ENCODE measurements at regions not wholly inside any gene's neighbourhood (a gene's known extent, or its start where the extent isn't known, plus 50 kb on each side); places are given as distances from the start of the nearest gene placed in this dataset.

- DNase-seq, result no peak
Observed at GRCh38 chr4:63618883-63619718, 790.1 kb downstream of the TECRL start.

- DNase-seq, result no peak
Observed at GRCh38 chr4:63607169-63607872, 801.9 kb downstream of the TECRL start.

GRCh38 chr4:63589796-63590195, 819.5 kb downstream of the TECRL start:
- DNase-seq, result no peak

- DNase-seq, result no peak
Observed at GRCh38 chr4:63583561-63583960, 825.7 kb downstream of the TECRL start.

- no peak for DNase-seq
Observed at GRCh38 chr4:63583007-63583406, 826.2 kb downstream of the TECRL start.

- no peak for DNase-seq
Observed at GRCh38 chr4:63580796-63581475, 828.3 kb downstream of the TECRL start.

GRCh38 chr4:63578383-63578782, 830.9 kb downstream of the TECRL start:
- DNase-seq, result no peak

- DNase-seq, result no peak
Observed at GRCh38 chr4:63566658-63567057, 842.6 kb downstream of the TECRL start.

GRCh38 chr4:63563288-63564014, 845.8 kb downstream of the TECRL start:
- DNase-seq, result no peak

- no peak for DNase-seq
Observed at GRCh38 chr4:63558709-63559108, 850.5 kb downstream of the TECRL start.

GRCh38 chr4:63556332-63556731, 852.9 kb downstream of the TECRL start:
- DNase-seq, result no peak

GRCh38 chr4:63553123-63553522, 856.1 kb downstream of the TECRL start:
- no peak for DNase-seq

GRCh38 chr4:63541828-63542227, 867.4 kb downstream of the TECRL start:
- DNase-seq, result no peak

- DNase-seq, result no peak
Observed at GRCh38 chr4:63529581-63530337, 879.5 kb downstream of the TECRL start.

- no peak for DNase-seq
Observed at GRCh38 chr4:63528256-63528991, 880.8 kb downstream of the TECRL start.

- DNase-seq, result no peak
Observed at GRCh38 chr4:63526251-63526650, 883.0 kb downstream of the TECRL start.

GRCh38 chr4:63524764-63525163, 884.5 kb downstream of the TECRL start:
- no peak for DNase-seq

GRCh38 chr4:63505714-63506460, 903.4 kb downstream of the TECRL start:
- no peak for DNase-seq

GRCh38 chr4:63493265-63493664, 916.0 kb downstream of the TECRL start:
- DNase-seq, result no peak

- no peak for DNase-seq
Observed at GRCh38 chr4:63492515-63492914, 916.7 kb downstream of the TECRL start.

- no peak for DNase-seq
Observed at GRCh38 chr4:63464393-63464792, 944.9 kb downstream of the TECRL start.
